ENCODE measurements at regions not wholly inside any gene's neighbourhood (a gene's known extent, or its start where the extent isn't known, plus 50 kb on each side); places are given as distances from the start of the nearest gene placed in this dataset.

GRCh38 chr10:130757821-130758489 is 553.6 kb downstream of the TCERG1L start:
- no peak for DNase-seq (ENCODE audit: low read depth)
- no peak overlapping the region for H3K4me3 ChIP-seq (ENCODE audit: low read length)
- TF ChIP-seq CTCF (IDR thresholded peaks at IDR 0.05; ENCODE audit: insufficient read depth, low read depth, low read length, missing control alignments) = no peak

- TF ChIP-seq CTCF (IDR thresholded peaks at IDR 0.05; ENCODE audit: insufficient read depth, low read depth, low read length, missing control alignments) = no peak
- no peak for DNase-seq (ENCODE audit: low read depth)
Measured at GRCh38 chr10:130758529-130758928, 553.0 kb downstream of the TCERG1L start.

DNA sequence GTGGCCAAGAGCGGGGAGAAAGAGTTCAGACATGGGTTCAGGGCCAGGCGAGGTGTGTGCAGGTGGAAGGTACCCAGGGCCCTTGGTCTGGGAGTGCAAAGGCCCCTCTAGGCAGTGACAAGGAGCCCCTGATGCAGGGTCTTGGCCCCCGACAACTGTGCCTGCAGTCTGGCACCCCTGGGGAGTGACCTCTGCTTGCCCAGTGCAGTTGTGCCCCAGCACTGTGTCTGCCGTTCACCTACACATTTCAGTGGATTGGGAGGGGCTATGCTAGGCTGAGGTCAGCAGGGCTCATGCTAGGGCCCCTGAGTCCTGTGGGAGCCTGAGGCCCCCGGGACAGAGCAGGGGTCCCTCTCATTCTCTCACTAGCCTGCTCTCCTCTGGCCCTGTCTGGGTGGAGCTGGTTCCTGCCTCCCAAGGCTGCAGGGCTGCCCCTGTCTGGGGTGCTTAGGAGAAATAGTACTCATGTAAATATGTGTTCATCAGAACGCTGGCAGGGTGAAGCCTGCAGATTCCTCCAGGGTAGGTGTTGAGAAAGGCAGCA is 550.4 kb downstream of the TCERG1L start:
- H3K4me3 ChIP-seq (ENCODE audit: low read length) = no peak overlapping the region
- TF ChIP-seq CTCF (IDR thresholded peaks at IDR 0.05; ENCODE audit: insufficient read depth, low read depth, low read length, missing control alignments) = no peak
- no peak for DNase-seq (ENCODE audit: low read depth)

More at GRCh38 chr10:130758529-130758928, 553.0 kb downstream of the TCERG1L start:
- no peak overlapping the region for H3K4me3 ChIP-seq (ENCODE audit: low read length)

GRCh38 chr10:130761788-130762301 is 549.7 kb downstream of the TCERG1L start:
- DNase-seq (ENCODE audit: low read depth) = no peak
- no peak overlapping the region for H3K4me3 ChIP-seq (ENCODE audit: low read length)
- TF ChIP-seq CTCF (IDR thresholded peaks at IDR 0.05; ENCODE audit: insufficient read depth, low read depth, low read length, missing control alignments) = no peak

GRCh38 chr10:130762491-130762890 is 549.0 kb downstream of the TCERG1L start:
- no peak for TF ChIP-seq CTCF (IDR thresholded peaks at IDR 0.05; ENCODE audit: insufficient read depth, low read depth, low read length, missing control alignments)
- no peak for DNase-seq (ENCODE audit: low read depth)
- H3K4me3 ChIP-seq (ENCODE audit: low read length) = no peak overlapping the region

GRCh38 chr10:130763071-130763470 is 548.5 kb downstream of the TCERG1L start:
- no peak overlapping the region for H3K4me3 ChIP-seq (ENCODE audit: low read length)
- TF ChIP-seq CTCF (IDR thresholded peaks at IDR 0.05; ENCODE audit: insufficient read depth, low read depth, low read length, missing control alignments) = no peak
- no peak for DNase-seq (ENCODE audit: low read depth)

GRCh38 chr10:130763491-130763890 is 548.0 kb downstream of the TCERG1L start:
- no peak overlapping the region for H3K4me3 ChIP-seq (ENCODE audit: low read length)
- DNase-seq (ENCODE audit: low read depth) = no peak
- TF ChIP-seq CTCF (IDR thresholded peaks at IDR 0.05; ENCODE audit: insufficient read depth, low read depth, low read length, missing control alignments) = no peak

Measured in epithelial cell of esophagus (primary cell).